ENCODE measurements at regions not wholly inside any gene's neighbourhood (a gene's known extent, or its start where the extent isn't known, plus 50 kb on each side); places are given as distances from the start of the nearest gene placed in this dataset.

GRCh38 chr13:88622362-88622973, 951.3 kb downstream of the SLITRK5 start:
- no peaks in the 10 kb centered on the region for H3K9me3 Mint-ChIP-seq (ENCODE audit: unreplicated experiment)
- no peaks in the 10 kb centered on the region for H3K36me3 Mint-ChIP-seq (ENCODE audit: low read depth, unreplicated experiment)
- no peaks in the 10 kb centered on the region for H3K4me1 Mint-ChIP-seq (ENCODE audit: unreplicated experiment)
- no peaks in the 10 kb centered on the region for H3K27me3 Mint-ChIP-seq (ENCODE audit: unreplicated experiment)
- H3K4me3 Mint-ChIP-seq (ENCODE audit: unreplicated experiment): no peak overlapping the region
- no peak overlapping the region for H3K27ac Mint-ChIP-seq (ENCODE audit: unreplicated experiment)
- no peak for DNase-seq (ENCODE audit: low spot score)
- TF ChIP-seq CTCF (IDR thresholded peaks at IDR 0.05; ENCODE audit: unreplicated experiment): no peak

GRCh38 chr13:88623150-88623549, 952.0 kb downstream of the SLITRK5 start:
- no peaks in the 10 kb centered on the region for H3K27me3 Mint-ChIP-seq (ENCODE audit: unreplicated experiment)
- no peaks in the 10 kb centered on the region for H3K4me1 Mint-ChIP-seq (ENCODE audit: unreplicated experiment)
- DNase-seq (ENCODE audit: low spot score): no peak
- no peaks in the 10 kb centered on the region for H3K36me3 Mint-ChIP-seq (ENCODE audit: low read depth, unreplicated experiment)
- no peaks in the 10 kb centered on the region for H3K9me3 Mint-ChIP-seq (ENCODE audit: unreplicated experiment)
- no peak for TF ChIP-seq CTCF (IDR thresholded peaks at IDR 0.05; ENCODE audit: unreplicated experiment)
- H3K4me3 Mint-ChIP-seq (ENCODE audit: unreplicated experiment): no peak overlapping the region
- no peak overlapping the region for H3K27ac Mint-ChIP-seq (ENCODE audit: unreplicated experiment)

- Mint-ChIP-seq H3K4me1 (ENCODE audit: unreplicated experiment) (no peaks in the 10 kb centered on the region), H3K9me3 (ENCODE audit: unreplicated experiment) (no peaks in the 10 kb centered on the region), H3K36me3 (ENCODE audit: low read depth, unreplicated experiment) (no peaks in the 10 kb centered on the region)
These were observed 955.9 kb downstream of the SLITRK5 start for GRCh38 chr13:88627071-88627470.

GRCh38 chr13:88628882-88629281, 957.7 kb downstream of the SLITRK5 start:
- no peaks in the 10 kb centered on the region for H3K9me3 Mint-ChIP-seq (ENCODE audit: unreplicated experiment)
- H3K4me1 Mint-ChIP-seq (ENCODE audit: unreplicated experiment): no peaks in the 10 kb centered on the region
- DNase-seq (ENCODE audit: low spot score): no peak
- no peak for TF ChIP-seq CTCF (IDR thresholded peaks at IDR 0.05; ENCODE audit: unreplicated experiment)
- H3K27ac Mint-ChIP-seq (ENCODE audit: unreplicated experiment): no peak overlapping the region
- H3K36me3 Mint-ChIP-seq (ENCODE audit: low read depth, unreplicated experiment): no peaks in the 10 kb centered on the region
- no peak overlapping the region for H3K4me3 Mint-ChIP-seq (ENCODE audit: unreplicated experiment)
- H3K27me3 Mint-ChIP-seq (ENCODE audit: unreplicated experiment): no peaks in the 10 kb centered on the region

More at GRCh38 chr13:88627071-88627470, 955.9 kb downstream of the SLITRK5 start:
- TF ChIP-seq CTCF (IDR thresholded peaks at IDR 0.05; ENCODE audit: unreplicated experiment): no peak
- H3K27me3 Mint-ChIP-seq (ENCODE audit: unreplicated experiment): no peaks in the 10 kb centered on the region
- H3K4me3 Mint-ChIP-seq (ENCODE audit: unreplicated experiment): no peak overlapping the region
- DNase-seq (ENCODE audit: low spot score): no peak
- no peak overlapping the region for H3K27ac Mint-ChIP-seq (ENCODE audit: unreplicated experiment)

- DNase-seq (ENCODE audit: low spot score): no peak
- H3K9me3 Mint-ChIP-seq (ENCODE audit: unreplicated experiment): no peaks in the 10 kb centered on the region
- H3K4me3 Mint-ChIP-seq (ENCODE audit: unreplicated experiment): no peak overlapping the region
- H3K4me1 Mint-ChIP-seq (ENCODE audit: unreplicated experiment): no peaks in the 10 kb centered on the region
- H3K27ac Mint-ChIP-seq (ENCODE audit: unreplicated experiment): no peak overlapping the region
- no peak for TF ChIP-seq CTCF (IDR thresholded peaks at IDR 0.05; ENCODE audit: unreplicated experiment)
- H3K36me3 Mint-ChIP-seq (ENCODE audit: low read depth, unreplicated experiment): no peaks in the 10 kb centered on the region
- H3K27me3 Mint-ChIP-seq (ENCODE audit: unreplicated experiment): peaks cover 1% of the 10 kb centered on the region
These were observed 966.8 kb downstream of the SLITRK5 start for GRCh38 chr13:88637935-88638334.
